ENCODE measurements at regions not wholly inside any gene's neighbourhood (a gene's known extent, or its start where the extent isn't known, plus 50 kb on each side); places are given as distances from the start of the nearest gene placed in this dataset.

DNA sequence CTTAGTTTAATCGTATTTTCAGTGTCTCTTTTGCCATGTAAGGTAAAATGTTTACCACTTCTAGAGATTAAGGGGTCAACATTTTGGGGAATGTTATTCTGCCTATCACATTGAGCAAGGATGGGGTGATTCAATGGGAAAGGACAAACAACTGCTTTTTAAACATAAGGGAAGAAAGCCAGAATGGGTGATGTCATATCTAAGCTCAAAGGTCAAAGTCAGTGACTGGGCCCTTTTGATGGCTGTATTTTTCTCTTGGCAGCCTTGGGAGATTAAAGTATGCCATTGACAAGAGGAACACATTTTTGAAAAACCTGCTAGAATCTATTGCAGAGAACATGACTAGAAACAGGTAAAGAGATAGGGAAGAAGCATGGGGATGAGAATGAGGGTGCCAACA is 477.3 kb upstream of the IRAK1BP1 start:
- no peak for DNase-seq (ENCODE audit: low spot score)

DNA sequence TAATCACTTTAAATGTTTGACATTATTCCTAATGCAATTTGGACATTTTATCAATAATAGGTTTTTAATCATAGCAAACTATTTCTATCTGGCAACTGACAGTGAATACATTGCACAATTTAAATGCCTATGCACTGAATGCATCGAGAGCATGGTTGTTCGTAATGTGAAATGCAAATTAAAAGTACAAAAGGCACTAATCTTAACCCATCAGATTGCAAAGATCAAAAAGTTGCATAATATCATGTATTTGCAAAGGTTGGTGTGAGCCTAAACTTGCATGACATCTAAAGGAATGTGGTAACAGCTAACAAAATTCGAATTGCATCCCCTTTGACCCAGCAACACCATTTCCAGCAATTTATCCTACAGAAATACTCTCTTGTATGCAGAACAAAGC is 469.9 kb upstream of the IRAK1BP1 start:
- DNase-seq (ENCODE audit: low spot score): no peak

DNA sequence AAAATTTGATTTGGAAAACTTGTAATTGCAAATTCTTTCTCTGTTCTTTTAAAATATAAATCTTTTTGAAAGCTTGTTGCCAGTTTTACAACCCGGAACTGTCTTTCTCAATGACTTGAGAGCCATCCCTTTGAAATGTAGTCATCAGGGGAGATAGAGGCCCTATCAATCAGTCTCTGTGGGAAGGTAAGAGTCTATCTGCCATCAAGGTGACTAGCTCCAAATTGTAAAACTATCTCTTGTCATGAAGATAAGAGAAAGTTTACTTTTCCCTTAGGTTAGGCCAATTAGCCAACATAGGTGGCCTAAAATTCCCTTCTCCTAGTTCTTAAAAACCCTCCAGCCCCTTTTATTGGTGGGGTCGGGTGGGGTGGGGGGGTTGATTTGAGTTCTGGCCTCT is 469.1 kb upstream of the IRAK1BP1 start:
- no peak for DNase-seq (ENCODE audit: low spot score)

DNA sequence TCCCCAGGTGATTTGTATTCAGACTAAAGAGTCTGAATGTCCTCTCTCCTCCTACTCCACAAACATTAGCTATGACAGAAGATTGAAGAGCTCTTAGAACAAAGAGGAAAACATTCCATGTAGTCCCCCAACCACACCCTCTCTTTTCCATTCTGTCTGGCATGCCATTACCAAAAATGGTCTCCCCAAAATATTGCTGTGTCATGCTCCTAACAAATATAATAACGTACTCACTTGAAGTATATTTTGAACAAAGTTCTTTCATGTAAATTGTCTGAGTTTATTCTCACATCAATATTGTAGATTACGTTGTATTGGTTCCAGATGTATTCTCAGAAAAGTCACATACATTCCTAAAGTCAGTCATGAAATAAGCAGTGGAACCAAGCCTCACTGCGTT is 467.3 kb upstream of the IRAK1BP1 start:
- no peak for DNase-seq (ENCODE audit: low spot score)

DNA sequence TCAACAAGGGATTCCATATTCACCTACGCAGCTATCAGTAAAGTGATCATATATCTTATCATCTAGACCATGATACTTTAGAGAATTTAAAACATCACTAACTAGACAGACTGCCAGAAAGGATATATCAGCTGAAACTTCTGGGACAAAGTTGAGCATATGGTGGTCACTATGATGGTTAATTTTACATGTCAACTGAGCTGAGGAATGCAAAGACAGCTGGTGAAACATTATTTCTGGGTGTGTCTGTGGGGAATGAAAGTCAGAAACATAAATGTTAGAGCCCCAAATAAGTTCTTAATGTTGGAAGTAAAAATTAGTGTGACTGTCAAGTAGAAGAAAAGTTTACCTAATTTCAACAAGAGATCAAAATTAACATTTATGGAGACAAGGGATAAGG is 440.0 kb upstream of the IRAK1BP1 start:
- no peak for DNase-seq (ENCODE audit: low spot score)

DNA sequence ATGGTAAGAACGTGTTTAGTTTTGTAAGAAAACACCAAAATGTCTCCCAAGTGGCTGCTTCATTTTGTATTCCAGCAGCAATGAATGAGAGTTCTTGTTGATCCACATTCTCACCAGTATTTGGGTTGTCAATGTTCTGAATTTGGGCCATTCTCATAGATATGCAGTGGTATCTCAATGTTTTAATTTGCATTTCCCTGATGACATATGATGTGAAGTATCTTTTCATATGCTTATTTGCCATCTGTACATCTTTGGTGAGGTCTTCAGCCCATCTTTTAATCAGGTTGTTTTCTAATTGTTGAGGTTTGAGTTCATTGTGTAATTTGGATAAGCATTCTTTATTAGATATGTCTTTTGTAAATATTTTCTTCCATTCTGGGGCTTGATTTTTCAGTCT is 436.8 kb upstream of the IRAK1BP1 start:
- no peak for DNase-seq (ENCODE audit: low spot score)

DNA sequence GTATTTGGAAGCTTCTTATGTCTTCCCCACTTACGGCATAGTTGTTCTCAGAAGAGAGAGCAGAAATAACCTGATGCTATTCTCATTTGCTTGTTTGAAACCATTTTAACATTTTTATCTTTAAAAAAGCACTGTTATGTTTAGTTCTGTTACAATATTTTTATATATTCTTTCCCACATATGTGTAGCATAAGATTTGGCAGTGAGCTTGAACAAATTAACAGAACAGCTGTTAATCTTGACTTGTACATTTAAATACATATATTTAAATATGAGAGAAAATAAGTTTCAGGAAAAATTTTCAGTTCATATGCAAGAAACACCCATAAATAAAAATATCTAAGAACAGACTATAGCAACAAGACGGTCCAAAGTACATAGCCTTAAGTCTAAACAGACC is 431.7 kb upstream of the IRAK1BP1 start:
- no peak for DNase-seq (ENCODE audit: low spot score)

DNA sequence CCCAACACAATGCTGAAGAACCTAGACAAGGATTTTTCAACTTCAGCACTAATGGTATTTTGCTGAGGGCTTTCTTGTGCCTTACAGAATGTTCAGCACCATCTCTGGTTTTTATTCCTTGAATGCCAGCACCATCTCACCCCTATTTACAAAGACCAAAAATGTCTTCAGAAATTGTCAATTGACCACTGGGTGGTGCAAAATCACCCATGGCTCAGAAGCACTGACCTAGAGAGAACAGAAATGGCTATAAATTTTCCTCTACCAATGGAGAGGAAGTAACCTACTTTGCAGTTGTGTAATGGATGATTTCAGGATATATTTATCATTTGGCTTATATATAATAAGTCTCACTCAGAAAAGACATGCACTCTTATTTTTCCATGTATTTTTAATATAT is 431.0 kb upstream of the IRAK1BP1 start:
- DNase-seq (ENCODE audit: low spot score): no peak

DNA sequence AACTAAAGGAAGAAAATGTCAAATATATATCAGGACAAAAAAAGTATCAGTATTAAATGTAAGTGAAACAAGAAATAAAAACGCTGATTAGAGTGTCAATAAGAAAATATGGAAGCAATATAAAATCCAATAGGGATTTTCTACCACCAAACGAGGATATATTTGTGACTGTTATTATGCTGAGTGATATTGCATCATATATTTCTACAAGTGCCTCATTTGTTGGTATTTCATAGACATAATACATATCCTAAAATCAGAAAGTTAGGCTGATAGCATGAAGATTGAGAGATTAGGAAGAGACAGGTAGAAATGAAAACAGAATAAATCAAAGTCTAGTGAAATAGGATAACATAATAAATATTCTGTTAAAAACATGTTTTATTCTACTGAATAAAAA is 429.2 kb upstream of the IRAK1BP1 start:
- DNase-seq (ENCODE audit: low spot score): no peak

DNA sequence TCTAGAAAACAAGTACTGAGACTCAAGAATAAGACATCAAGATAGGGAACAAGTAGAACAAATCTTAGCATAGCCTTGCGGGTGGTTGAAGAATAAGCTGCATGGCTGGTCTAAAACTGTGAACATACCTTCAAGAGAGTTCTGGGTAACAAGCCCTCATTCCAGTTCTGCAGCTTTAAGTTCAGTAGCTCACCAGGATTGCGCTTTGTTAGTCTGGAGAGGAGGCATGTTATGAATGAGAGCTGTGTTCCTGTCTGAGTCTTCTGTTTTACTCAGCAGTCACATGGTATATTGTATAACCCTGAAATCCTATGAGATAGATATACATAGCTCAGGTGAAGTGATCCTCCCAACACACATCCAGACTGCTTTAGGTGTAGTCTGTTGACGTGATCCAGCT is 406.6 kb upstream of the IRAK1BP1 start:
- no peak for DNase-seq (ENCODE audit: low spot score)

DNA sequence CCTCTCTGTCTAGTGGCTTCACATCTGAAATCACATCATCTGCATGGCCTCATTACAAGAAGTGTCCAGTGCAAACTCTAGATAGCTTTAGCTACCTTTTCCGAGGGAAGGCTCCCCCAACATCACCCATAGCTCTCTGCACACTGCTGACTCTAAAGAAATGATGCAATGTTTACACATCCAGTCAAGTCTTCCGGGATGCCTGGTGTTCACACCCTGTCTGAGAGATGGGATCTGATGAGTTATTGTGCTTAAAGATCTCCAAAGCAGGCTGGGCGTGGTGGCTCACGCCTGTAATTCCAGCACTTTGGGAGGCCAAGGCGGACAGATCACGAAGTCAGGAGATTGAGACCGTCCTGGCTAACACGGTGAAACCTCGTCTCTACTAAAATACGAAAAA is 404.6 kb upstream of the IRAK1BP1 start:
- DNase-seq (ENCODE audit: low spot score): no peak

DNA sequence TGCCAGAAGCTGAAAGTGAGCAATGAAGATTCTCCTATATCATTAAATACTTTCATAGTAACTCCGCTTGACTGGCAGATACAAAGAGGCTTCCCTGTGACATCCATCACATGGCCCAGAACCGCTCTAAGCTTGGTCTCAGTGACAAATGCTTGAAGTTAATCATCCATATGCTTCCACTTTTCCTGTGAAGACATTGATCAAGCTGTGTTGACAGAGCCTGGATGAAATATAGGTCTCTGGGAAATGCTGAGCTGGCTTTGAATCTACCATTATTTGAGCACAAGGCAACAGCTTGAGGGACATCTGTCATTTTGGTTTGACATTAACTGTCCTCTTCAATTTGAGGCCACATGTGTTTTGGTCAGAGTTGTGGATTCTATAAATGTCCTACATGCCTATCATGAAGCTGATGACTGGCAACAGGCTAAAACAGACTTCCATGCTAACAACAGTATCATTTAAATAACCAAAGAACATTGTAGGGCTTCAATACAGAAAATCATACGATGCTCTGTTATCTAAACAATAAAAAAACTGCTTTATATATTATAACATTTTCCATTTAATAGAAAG is 402.2 kb upstream of the IRAK1BP1 start:
- DNase-seq (ENCODE audit: low spot score): no peak

DNA sequence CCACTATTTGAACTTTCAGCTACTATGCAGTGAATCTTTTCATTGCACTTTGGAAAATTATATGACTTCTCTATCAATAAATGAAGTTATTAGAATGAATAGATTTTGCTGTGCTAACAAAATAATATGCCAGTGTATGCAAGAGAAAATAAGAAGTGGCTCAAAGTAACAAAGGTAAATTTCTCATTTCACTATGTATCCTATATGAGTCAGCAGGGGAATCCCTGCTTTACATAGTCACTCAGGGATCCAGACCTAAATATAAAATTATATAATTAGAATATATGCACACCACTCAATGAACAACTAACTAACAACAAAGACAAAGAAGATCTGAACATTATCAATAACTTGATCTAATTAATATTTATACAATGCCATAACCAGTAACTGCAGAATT is 390.8 kb upstream of the IRAK1BP1 start:
- no peak for DNase-seq (ENCODE audit: low spot score)

DNA sequence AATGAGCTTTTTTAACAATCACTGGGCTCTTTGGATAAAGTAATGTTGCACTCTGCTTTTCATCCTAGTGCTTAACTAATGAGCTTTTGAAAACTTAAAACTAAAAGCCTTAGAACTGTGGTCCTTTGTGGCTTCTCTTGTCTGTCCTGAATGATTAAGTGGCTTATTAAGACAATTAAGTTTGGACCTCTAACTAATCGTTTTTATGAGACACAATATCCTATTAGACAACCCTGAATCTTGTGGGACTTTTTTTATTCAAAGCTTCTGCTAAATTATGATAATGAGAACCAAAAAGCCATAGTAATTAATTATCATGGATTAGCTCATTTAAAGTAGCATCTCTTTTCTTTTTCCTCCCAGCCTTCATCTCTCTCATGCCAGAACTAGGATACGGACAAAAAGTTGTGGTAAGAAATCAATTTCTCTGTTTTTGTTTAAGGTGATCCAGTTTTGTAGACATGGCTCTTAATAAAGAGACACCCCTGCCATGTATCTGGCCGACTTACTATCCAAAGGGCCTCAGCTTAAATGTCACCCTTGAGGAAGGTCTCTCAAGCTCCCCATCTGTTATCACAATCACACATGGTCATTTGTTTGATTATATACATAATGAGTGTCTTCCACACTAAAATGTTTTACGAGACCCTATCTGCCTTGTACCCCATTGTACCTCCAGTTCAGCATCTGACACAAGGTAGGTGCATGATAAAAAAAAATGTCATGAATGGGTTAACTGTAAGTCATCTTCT is 384.4 kb upstream of the IRAK1BP1 start:
- DNase-seq (ENCODE audit: low spot score): no peak

DNA sequence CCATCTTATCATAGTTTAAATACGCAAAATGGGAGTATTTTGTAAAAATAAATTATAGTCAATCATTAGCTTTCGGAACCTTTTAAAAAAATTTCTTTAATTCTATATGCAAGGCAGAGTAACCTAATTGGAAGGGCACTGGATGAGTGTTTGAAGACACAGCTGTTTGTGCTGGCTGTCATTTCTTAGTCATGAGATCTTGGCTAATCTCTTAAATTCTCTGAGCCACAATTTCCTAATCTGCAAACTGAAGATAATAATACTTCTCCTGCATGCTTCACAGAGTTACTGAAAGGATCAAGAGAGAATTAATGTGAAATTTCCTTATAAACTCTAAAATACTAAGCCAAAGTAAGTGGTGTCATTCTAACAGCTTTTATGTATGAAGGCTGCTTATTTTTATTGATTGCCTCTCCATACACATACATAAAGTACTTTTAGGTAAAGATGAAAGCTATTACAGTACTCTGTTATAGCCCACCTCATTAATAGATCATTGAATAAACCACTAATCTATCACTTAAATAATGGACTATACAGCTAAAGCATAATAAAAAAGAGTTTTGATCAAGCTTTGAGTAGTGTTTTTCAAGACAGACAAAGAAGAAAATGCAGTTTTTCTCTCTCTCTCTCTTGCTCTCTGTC is 383.7 kb upstream of the IRAK1BP1 start:
- DNase-seq (ENCODE audit: low spot score): no peak

DNA sequence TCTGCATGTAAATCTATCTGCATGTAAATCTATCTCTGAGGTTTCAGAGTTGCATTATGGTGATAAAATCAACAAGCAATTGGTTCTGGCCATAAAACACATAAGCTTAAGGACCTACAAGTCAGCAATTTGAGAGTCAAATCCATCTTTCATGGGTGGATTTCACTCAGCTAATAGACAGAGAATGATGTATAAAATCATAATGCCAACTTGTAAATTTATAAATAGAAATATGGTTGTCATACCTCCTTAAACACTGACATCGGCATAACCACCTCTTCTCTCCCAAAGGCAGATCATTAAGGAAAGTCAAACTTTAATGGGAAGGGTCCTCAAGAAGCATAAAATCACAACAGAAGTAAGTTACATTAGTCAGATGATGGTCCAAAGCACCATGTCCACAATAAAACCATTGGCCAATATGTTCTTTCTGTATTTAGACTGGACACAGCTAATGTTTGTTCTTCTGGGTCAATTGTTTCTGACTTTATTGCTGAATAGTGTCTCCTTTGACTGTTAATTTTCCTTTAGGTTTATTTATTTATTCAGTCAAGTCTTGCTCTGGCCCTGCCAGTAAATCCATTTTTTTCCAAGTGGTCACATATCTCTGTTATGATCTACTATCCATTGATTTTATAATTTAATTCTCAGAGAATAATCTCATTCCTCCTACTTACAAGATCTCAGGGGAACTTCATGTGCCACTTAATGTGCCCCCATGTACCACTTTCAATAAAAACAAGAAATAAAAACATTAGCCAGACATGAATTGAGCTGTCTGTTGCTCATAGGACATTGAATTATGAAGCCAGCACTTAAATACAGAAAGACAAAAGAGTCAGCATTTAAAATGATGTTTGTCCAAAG is 382.9 kb upstream of the IRAK1BP1 start:
- DNase-seq (ENCODE audit: low spot score): no peak

DNA sequence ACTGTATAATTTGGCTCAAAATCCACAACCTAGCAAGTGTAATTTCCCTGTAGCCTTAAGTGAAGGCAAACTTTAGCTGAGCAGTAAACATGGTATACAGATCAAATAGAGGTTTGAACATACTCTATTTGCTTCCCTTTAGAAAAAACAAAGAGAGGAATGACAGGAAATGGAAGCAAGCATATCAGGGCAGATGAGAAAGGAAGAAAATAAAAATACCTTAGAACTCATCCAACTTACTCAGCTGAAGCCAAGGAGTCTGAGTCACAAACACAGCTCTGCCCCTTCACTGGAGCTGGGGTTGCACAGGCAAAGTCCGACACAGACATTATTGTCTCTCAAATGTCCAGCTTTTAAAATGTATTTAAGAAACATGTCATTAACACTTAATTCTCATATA is 379.9 kb upstream of the IRAK1BP1 start:
- no peak for DNase-seq (ENCODE audit: low spot score)

DNA sequence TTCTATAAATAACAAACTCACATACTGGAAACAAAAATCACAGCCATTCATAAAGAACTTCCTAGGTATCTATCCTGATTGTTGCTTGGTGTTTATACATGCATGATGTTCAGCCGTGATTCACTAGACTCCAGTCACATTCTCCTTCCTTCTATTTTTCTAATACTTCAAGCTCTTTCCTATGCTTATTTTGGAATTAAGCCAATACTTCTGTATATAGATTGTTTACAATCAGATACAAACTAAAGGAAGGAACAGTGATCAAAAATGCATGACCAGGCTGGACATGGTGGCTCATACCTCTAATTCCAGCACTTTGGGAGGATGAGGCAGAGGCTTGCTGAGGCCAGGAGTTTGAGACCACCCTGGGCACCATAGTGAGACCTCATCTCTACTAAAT is 377.5 kb upstream of the IRAK1BP1 start:
- no peak for DNase-seq (ENCODE audit: low spot score)

DNA sequence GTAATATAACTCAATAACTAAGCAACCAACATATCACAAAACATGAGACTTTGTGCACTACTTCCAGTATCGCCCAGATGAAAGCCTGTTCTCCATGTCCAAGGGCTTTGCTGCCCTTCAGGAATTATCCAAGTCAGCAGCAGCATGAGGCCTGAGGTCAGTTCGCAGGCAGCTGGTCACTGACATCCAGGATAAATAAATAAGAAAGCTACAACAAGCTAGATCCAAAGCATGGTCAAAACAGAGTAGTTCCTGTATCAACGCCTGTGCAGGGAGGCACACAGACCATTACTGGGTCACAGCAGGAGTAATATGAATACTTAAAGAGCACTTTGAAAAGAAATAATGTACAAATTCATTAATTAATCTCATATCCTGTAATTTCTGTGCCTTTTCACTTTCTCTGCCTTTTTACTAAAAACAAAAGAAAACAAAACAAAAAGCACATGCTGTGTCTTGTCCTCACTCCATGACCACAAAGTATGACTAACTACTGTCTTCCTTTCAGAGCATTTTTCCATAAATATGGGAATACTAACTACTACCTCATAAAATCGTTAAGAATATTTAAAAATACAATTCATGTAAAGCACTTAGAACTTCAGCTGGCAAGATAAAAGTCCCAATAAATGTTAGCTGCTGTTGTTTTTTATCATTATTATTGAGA is 374.9 kb upstream of the IRAK1BP1 start:
- no peak for DNase-seq (ENCODE audit: low spot score)

DNA sequence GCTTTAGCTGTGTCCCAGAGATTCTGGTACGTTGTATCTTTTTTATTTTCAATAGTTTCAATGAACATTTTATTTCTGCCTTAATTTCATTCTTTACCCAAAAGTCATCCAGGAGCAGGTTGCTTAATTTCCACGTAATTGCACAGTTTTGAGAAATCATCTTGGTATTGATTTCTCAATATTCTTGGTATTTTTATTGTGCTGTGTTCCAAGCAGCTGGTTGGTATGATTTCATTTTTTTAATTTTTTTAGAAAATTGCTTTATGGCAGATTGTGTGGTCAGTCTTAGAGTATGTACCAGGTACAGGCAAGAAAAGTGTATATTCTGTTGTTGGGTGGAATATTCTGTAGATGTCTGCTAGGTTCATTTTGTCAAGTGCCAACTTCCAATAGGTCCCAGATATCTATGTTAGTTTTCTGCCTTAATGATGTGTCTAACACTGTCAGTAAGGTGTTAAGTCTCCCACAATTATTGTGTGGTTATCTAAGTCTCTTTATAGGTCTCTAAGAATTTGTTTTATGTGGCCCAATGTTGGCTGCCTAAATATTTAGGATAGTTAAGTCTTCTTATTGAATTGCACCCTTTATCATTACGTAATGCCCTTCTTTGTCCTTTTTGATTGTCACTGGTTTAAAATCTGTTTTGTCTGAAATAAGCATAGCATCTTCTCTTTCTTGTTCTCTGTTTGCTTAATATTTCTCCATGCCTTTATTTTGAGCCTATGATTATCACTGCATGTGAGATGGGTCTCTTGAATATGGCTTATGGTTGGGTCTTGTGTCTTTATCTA is 366.9 kb upstream of the IRAK1BP1 start:
- DNase-seq (ENCODE audit: low spot score): no peak

DNA sequence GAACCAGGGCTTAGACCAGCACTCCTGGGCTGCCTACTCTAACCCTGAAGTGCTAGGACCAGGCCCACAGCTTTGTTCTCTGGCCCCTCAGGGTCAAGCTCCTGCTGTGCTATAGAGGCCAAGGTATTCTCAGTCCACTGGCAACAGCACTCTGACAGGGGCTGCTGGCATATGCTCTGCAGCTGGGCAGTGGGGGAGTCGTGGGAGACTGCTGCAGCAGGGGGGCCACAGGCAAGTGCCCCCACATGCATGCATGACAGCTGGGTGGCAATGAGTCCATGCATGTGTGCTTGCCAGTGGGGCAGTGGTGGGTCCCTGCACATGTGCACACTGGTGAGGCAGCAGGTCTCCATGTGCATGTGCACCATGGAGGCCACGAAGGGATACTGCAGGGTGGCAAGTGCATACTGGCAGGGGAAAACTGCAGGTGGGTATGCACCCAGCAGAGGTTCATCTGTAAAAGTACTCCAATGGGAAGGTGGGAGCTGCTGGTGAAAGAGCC is 364.9 kb upstream of the IRAK1BP1 start:
- no peak for DNase-seq (ENCODE audit: low spot score)

Measured in umbilical cord (tissue), 1 donor.